Colonic mucosa (tissue), 4 donors: ENCODE measurements at regions not wholly inside any gene's neighbourhood (a gene's known extent, or its start where the extent isn't known, plus 50 kb on each side); places are given as distances from the start of the nearest gene placed in this dataset.

Experiments used
- DNase-seq: peaks from one replicate; pipeline ENCODE4 v3.0.0-alpha.2; 2020
- H3K27ac ChIP-seq: fragments of 200-600 bp; one replicate; pipeline ENCODE4 v1.8.0; 2021
- H3K27me3 ChIP-seq: fragments of 200-600 bp; one replicate; pipeline ENCODE4 v1.8.0; 2021
- H3K36me3 ChIP-seq: fragments of 200-600 bp; one replicate; pipeline ENCODE4 v1.8.0; 2021
- H3K4me1 ChIP-seq: fragments of 200-600 bp; one replicate; pipeline ENCODE4 v1.8.0; 2021; ENCODE audit warnings: mild to moderate bottlenecking
- H3K4me3 ChIP-seq: fragments of 200-600 bp; one replicate; pipeline ENCODE4 v1.8.0; 2021
- H3K9ac ChIP-seq, 2 donors: one replicate each; pipeline ENCODE4 v1.7.0; 2013; ENCODE audit warnings: control low read depth in 2 of 2, low read depth in 2 of 2, low read length in 2 of 2
- H3K9me3 ChIP-seq: fragments of 200-600 bp; one replicate; pipeline ENCODE4 v1.8.0; 2021
- CTCF ChIP-seq: fragments of 200-600 bp; IDR thresholded peaks from one replicate; pipeline ENCODE4 v1.8.0; 2022; ENCODE audit warnings: antibody characterized with exemption, mild to moderate bottlenecking
- intact Hi-C: fragments of 100-400 bp; cut with DNase I; formaldehyde crosslinking; loops from one replicate; pipeline ENCODE4 v1.14.1; 2022
- donor health status: healthy.
- donor health status: DM: no; HTN: no; CAD: no.
- donor health status: DM: no; HTN: no; CAD: no.

- Histone ChIP-seq H3K9ac (no peak overlapping the region), H3K4me1 (no peaks in the 10 kb centered on the region), H3K27me3 (no peaks in the 10 kb centered on the region), H3K4me3 (no peak overlapping the region), H3K9me3 (no peaks in the 10 kb centered on the region), H3K27ac (no peak overlapping the region), H3K36me3 (no peaks in the 10 kb centered on the region)
- DNase-seq, result no peak
- intact Hi-C loops, result no loop called here
- no peak for TF ChIP-seq CTCF
Measured at GRCh38 chr20:51335329-51335841, 207.1 kb downstream of the NFATC2 start.

- no peak overlapping the region for H3K9ac ChIP-seq
- no peaks in the 10 kb centered on the region for H3K36me3 ChIP-seq
- H3K4me3 ChIP-seq, result no peak overlapping the region
- DNase-seq, result no peak
- H3K4me1 ChIP-seq, result no peaks in the 10 kb centered on the region
- intact Hi-C loops, result no loop called here
- no peak for TF ChIP-seq CTCF
- no peaks in the 10 kb centered on the region for H3K9me3 ChIP-seq
- H3K27me3 ChIP-seq, result no peaks in the 10 kb centered on the region
- no peak overlapping the region for H3K27ac ChIP-seq
Measured at GRCh38 chr20:51334609-51335008, 207.9 kb downstream of the NFATC2 start.

- Histone ChIP-seq H3K4me1 (no peaks in the 10 kb centered on the region), H3K27ac (no peak overlapping the region), H3K36me3 (no peaks in the 10 kb centered on the region), H3K9me3 (no peaks in the 10 kb centered on the region), H3K27me3 (no peaks in the 10 kb centered on the region), H3K9ac (no peak overlapping the region), H3K4me3 (no peak overlapping the region)
- DNase-seq, result no peak
- intact Hi-C loops, result no loop called here
- TF ChIP-seq CTCF, result no peak
Measured at GRCh38 chr20:51333971-51334370, 208.5 kb downstream of the NFATC2 start.

- no peaks in the 10 kb centered on the region for H3K27me3 ChIP-seq
- no peaks in the 10 kb centered on the region for H3K9me3 ChIP-seq
- no peaks in the 10 kb centered on the region for H3K4me1 ChIP-seq
- no peak overlapping the region for H3K27ac ChIP-seq
- no peak for DNase-seq
- H3K4me3 ChIP-seq, result no peak overlapping the region
- intact Hi-C loops, result no loop called here
- no peak for TF ChIP-seq CTCF
- no peak overlapping the region for H3K9ac ChIP-seq
- H3K36me3 ChIP-seq, result no peaks in the 10 kb centered on the region
Measured at GRCh38 chr20:51333446-51333845, 209.1 kb downstream of the NFATC2 start.

GRCh38 chr20:51331481-51331880, 211.0 kb downstream of the NFATC2 start:
- no peak overlapping the region for H3K9ac ChIP-seq
- no peak overlapping the region for H3K27ac ChIP-seq
- no peak for DNase-seq
- no peaks in the 10 kb centered on the region for H3K27me3 ChIP-seq
- no peaks in the 10 kb centered on the region for H3K4me1 ChIP-seq
- intact Hi-C loops, result no loop called here
- no peaks in the 10 kb centered on the region for H3K9me3 ChIP-seq
- TF ChIP-seq CTCF, result no peak
- no peaks in the 10 kb centered on the region for H3K36me3 ChIP-seq
- no peak overlapping the region for H3K4me3 ChIP-seq

GRCh38 chr20:51329845-51330244, 212.7 kb downstream of the NFATC2 start:
- no peak overlapping the region for H3K4me3 ChIP-seq
- intact Hi-C loops, result no loop called here

More at GRCh38 chr20:51329845-51330244, 212.7 kb downstream of the NFATC2 start:
- H3K9me3 ChIP-seq, result no peaks in the 10 kb centered on the region
- no peaks in the 10 kb centered on the region for H3K36me3 ChIP-seq
- no peaks in the 10 kb centered on the region for H3K4me1 ChIP-seq
- no peaks in the 10 kb centered on the region for H3K27me3 ChIP-seq
- no peak for DNase-seq
- no peak for TF ChIP-seq CTCF
- no peak overlapping the region for H3K27ac ChIP-seq
- H3K9ac ChIP-seq, result no peak overlapping the region
